IMR-90 (cell line): ENCODE measurements at regions not wholly inside any gene's neighbourhood (a gene's known extent, or its start where the extent isn't known, plus 50 kb on each side); places are given as distances from the start of the nearest gene placed in this dataset.

Source experiments
- CEBPB ChIP-seq: IDR thresholded peaks from 2 replicates; pipeline ENCODE4 v1.6.1; 2012; ENCODE audit warnings: low read depth, low read length, improper control_type of control experiment
- CTCF ChIP-seq: conservative IDR thresholded peaks from 2 replicates; pipeline ENCODE4 v1.5.1; 2012; ENCODE audit warnings: mild to moderate bottlenecking, low read depth, low read length, improper control_type of control experiment
- ELK1 ChIP-seq: fragments of 150-350 bp; IDR thresholded peaks from 2 replicates; pipeline ENCODE4 v1.6.1; 2016; ENCODE audit warnings: low read depth, mild to moderate bottlenecking, low read length, moderate library complexity, borderline replicate concordance
- FOS ChIP-seq: fragments of 150-350 bp; IDR thresholded peaks from 2 replicates; pipeline ENCODE4 v1.6.1; 2016; ENCODE audit warnings: low read depth, low read length
- POLR2A ChIP-seq: IDR thresholded peaks from 2 replicates; pipeline ENCODE4 v1.6.1; 2012; ENCODE audit warnings: mild to moderate bottlenecking, low read depth, low read length

DNA sequence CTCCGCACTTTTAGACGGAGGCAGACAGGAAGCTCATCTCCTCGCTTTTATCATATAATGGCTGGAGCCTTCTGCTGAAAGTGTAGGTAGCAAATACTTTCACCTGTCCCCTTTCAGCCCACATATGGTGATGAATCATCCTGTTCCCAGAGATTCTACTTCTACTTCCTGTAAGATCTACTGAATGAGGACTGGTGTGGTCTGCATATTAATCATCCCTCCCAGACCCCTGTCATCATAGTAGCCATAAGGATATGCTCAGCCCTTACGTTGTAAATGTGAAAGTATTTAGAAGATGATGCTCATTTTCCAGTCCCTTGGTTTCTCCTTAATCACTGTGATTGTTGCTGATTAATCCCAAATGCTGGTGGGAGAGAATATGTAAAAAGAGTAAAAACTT lies 268.2 kb upstream of the GRIP1 start:
- TF ChIP-seq POLR2A, result no peak
- TF ChIP-seq CTCF, result no peak
- no peak for TF ChIP-seq FOS
- TF ChIP-seq ELK1, result no peak
- TF ChIP-seq CEBPB, result no peak
